ENCODE measurements at regions not wholly inside any gene's neighbourhood (a gene's known extent, or its start where the extent isn't known, plus 50 kb on each side); places are given as distances from the start of the nearest gene placed in this dataset.
"Not testable (repeated sequence)": the region's sequence is repeated elsewhere in the genome, so short reads cannot be mapped to it uniquely, and the experiment has no call there.

- 82 to 90% methylated on average over 1 of the region's 1 CpG for WGBS, 2 donors
- TF ChIP-seq, protein P1, sequence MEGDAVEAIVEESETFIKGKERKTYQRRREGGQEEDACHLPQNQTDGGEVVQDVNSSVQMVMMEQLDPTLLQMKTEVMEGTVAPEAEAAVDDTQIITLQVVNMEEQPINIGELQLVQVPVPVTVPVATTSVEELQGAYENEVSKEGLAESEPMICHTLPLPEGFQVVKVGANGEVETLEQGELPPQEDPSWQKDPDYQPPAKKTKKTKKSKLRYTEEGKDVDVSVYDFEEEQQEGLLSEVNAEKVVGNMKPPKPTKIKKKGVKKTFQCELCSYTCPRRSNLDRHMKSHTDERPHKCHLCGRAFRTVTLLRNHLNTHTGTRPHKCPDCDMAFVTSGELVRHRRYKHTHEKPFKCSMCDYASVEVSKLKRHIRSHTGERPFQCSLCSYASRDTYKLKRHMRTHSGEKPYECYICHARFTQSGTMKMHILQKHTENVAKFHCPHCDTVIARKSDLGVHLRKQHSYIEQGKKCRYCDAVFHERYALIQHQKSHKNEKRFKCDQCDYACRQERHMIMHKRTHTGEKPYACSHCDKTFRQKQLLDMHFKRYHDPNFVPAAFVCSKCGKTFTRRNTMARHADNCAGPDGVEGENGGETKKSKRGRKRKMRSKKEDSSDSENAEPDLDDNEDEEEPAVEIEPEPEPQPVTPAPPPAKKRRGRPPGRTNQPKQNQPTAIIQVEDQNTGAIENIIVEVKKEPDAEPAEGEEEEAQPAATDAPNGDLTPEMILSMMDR (IDR thresholded peaks at IDR 0.05), result no peak
- TF ChIP-seq POLR2A (IDR thresholded peaks at IDR 0.05), result no peak
- no peak for DNase-seq
- no peaks in the 10 kb centered on the region for H3K9me3 ChIP-seq
- no peak overlapping the region for H3K27ac ChIP-seq
- H3K4me3 ChIP-seq (replicated peaks in 1 of 3), result no peak overlapping the region
- no peaks in the 10 kb centered on the region for H3K36me3 ChIP-seq
- H3K4me1 ChIP-seq, result no peaks in the 10 kb centered on the region
- H3K27me3 ChIP-seq, result no peaks in the 10 kb centered on the region
- intact Hi-C loops (cut with DNase I), result no loop called here
Measured at GRCh38 chr5:116872986-116873385, 298.4 kb upstream of the SEMA6A start.

GRCh38 chr5:116872486-116872885, 297.9 kb upstream of the SEMA6A start:
- H3K4me1 ChIP-seq, result no peaks in the 10 kb centered on the region
- H3K27ac ChIP-seq, result no peak overlapping the region
- TF ChIP-seq POLR2A (IDR thresholded peaks at IDR 0.05), result no peak
- TF ChIP-seq, protein P1 (IDR thresholded peaks at IDR 0.05), result no peak
- H3K9me3 ChIP-seq, result no peaks in the 10 kb centered on the region
- H3K36me3 ChIP-seq, result no peaks in the 10 kb centered on the region
- DNase-seq, result no peak
- no peaks in the 10 kb centered on the region for H3K27me3 ChIP-seq
- 78 to 89% methylated on average over 2 of the region's 2 CpGs for WGBS, 2 donors
- intact Hi-C loops (cut with DNase I), result no loop called here
- no peak overlapping the region for H3K4me3 ChIP-seq (replicated peaks in 1 of 3)

DNA sequence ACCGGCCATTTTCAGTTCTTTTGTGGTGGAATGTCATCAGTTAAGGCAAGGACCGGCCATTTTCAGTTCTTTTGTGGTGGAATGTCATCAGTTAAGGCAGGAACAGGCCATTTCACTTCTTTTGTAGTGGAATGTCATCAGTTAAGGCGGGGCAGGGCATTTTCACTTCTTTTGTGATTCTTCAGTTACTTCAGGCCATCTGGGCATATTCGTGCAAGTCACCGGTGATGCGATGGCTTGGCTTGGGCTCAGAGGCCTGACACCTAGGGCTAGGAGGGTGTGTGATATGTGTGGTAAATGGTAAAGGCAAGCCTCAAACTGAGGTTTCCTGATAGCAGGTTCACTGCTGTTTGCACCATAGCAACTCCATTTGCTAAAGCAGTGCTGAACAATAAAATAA, 293.2 kb upstream of the SEMA6A start:
- H3K4me1 ChIP-seq, result peaks cover 13 to 15% of the 10 kb centered on the region in 2 donors
- H3K4me3 ChIP-seq (replicated peaks in 1 of 3); H3K27ac ChIP-seq; H3K9me3 ChIP-seq; intact Hi-C loops (cut with DNase I); H3K27me3 ChIP-seq; H3K36me3 ChIP-seq; DNase-seq: not testable (repeated sequence)
- 91 to 95% methylated on average over 6 of the region's 6 CpGs for WGBS, 2 donors

GRCh38 chr5:116865651-116866050, 291.0 kb upstream of the SEMA6A start:
- intact Hi-C loops (cut with DNase I), result no loop called here
- DNase-seq, result no peak
- H3K4me3 ChIP-seq (replicated peaks in 1 of 3), result no peak overlapping the region
- no peaks in the 10 kb centered on the region for H3K9me3 ChIP-seq
- H3K27me3 ChIP-seq, result no peaks in the 10 kb centered on the region
- WGBS, 2 donors, result 81 to 91% methylated on average over 2 of the region's 2 CpGs
- H3K36me3 ChIP-seq, result no peaks in the 10 kb centered on the region
- TF ChIP-seq, protein P1 (IDR thresholded peaks at IDR 0.05), result no peak
- TF ChIP-seq POLR2A (IDR thresholded peaks at IDR 0.05), result no peak
- H3K4me1 ChIP-seq, result peaks cover 13 to 15% of the 10 kb centered on the region in 2 donors
- H3K27ac ChIP-seq, result peak overlapping the region in 1 of 3 donors; percentile 65

DNA sequence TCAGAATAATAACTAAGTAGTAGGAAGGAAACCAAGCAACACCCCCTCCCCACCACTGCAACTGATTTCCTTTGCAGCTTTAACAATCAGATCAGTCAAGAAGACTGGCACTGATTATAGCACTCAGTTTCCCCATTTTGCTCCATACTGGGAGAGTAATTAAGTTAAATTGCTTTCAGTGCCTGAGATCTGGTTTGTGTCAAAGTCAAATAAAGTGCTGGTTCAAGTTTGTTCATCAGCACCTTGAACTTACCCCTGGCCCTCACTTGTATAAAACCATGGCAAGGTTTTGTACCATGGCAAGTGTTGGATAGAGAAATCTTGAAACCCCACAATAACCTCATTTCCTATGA, 290.2 kb upstream of the SEMA6A start:
- H3K27me3 ChIP-seq, result no peaks in the 10 kb centered on the region
- H3K27ac ChIP-seq, result peak overlapping the region; percentile 60 to 77 (median 65)
- no peak overlapping the region for H3K4me3 ChIP-seq (replicated peaks in 1 of 3)
- TF ChIP-seq, protein P1 (IDR thresholded peaks at IDR 0.05), result no peak
- TF ChIP-seq POLR2A (IDR thresholded peaks at IDR 0.05), result no peak
- no peaks in the 10 kb centered on the region for H3K9me3 ChIP-seq
- intact Hi-C loops (cut with DNase I), result no loop called here
- H3K36me3 ChIP-seq, result no peaks in the 10 kb centered on the region
- H3K4me1 ChIP-seq, result peaks cover 13 to 15% of the 10 kb centered on the region in 2 donors
- no peak for DNase-seq

Data from thyroid gland (tissue), 4 donors.